Endothelial cell of umbilical vein (primary cell): ENCODE measurements at regions not wholly inside any gene's neighbourhood (a gene's known extent, or its start where the extent isn't known, plus 50 kb on each side); places are given as distances from the start of the nearest gene placed in this dataset.

Source experiments
- BruUV-seq: library from RNA; stranded (reverse); fragments of 400-500 nt; replicated peaks from 2 replicates; lab custom pipeline; 2021; lab: Mats Ljungman, UMichigan
- CTCF ChIA-PET: fragments of 300-600, 350-600 bp; sonication (Branson Sonifier 250); formaldehyde crosslinking; loops from one replicate; lab custom pipeline; 2021; ENCODE audit warnings: antibody characterized with exemption, inconsistent platforms; lab: Charles Lee
- POLR2A ChIA-PET: fragments of 300-600, 350-600 bp; sonication (Branson Sonifier 250); formaldehyde crosslinking; loops from one replicate; lab custom pipeline; 2021; ENCODE audit warnings: antibody characterized with exemption, inconsistent platforms; lab: Charles Lee
- DNase-seq: peaks from one replicate; pipeline ENCODE4 v3.0.0-alpha.2; 2011; ENCODE audit warnings: low read depth, low spot score
- FAIRE-seq: peaks from 2 replicates; lab custom pipeline; 2011; peaks lifted over from hg19 to GRCh38; lab: Jason Lieb, UNC
- H2AFZ ChIP-seq: 2 replicates; pipeline ENCODE4 v1.6.0; 2012; ENCODE audit warnings: low read depth, low read length, control low read depth, inconsistent platforms
- H3K27ac ChIP-seq: 2 replicates; pipeline ENCODE4 v1.5.1; 2011; ENCODE audit warnings: low read depth, mild to moderate bottlenecking, control low read depth, low read length, moderate library complexity; ENCODE audit not compliant: insufficient read depth
- H3K27me3 ChIP-seq, 2 experiments: 2 replicates each; pipeline versions ENCODE4 v1.6.0 to v1.6.1; 2011; ENCODE audit warnings: low read length in 2 of 2, mixed read lengths in 1 of 2; ENCODE audit not compliant: control insufficient read depth in 2 of 2, insufficient read depth in 2 of 2
- H3K36me3 ChIP-seq, 2 experiments: 2 replicates in 1 of 2; 3 replicates in 1 of 2; pipeline ENCODE4 v1.5.1; 2011; ENCODE audit warnings: low read length in 2 of 2, mild to moderate bottlenecking in 1 of 2, moderate library complexity in 1 of 2; ENCODE audit not compliant: control insufficient read depth in 2 of 2, insufficient read depth in 2 of 2; ENCODE audit errors: extremely low read depth in 1 of 2
- H3K4me1 ChIP-seq: 3 replicates; pipeline ENCODE4 v1.5.1; 2011; ENCODE audit warnings: mild to moderate bottlenecking, low read length; ENCODE audit not compliant: control insufficient read depth, insufficient read depth; ENCODE audit errors: extremely low read depth
- H3K4me2 ChIP-seq: 2 replicates; pipeline ENCODE4 v1.6.1; 2011; ENCODE audit warnings: low read length, control low read depth, mixed read lengths; ENCODE audit not compliant: insufficient read depth
- H3K4me3 ChIP-seq, 3 experiments: fragments of 200-600 bp in 1 of 3; sonication (generic), shearing (Covaris generic) in 1 of 3; replicated peaks in 1 of 3; 2 replicates each; pipeline ENCODE4 v1.5.1; 2011 to 2016; ENCODE audit warnings: control low read depth in 3 of 3, low read length in 3 of 3, mild to moderate bottlenecking in 2 of 3, inconsistent platforms in 1 of 3, low read depth in 1 of 3, moderate library complexity in 1 of 3; ENCODE audit not compliant: insufficient read depth in 1 of 3
- H3K79me2 ChIP-seq: 2 replicates; pipeline ENCODE4 v1.6.0; 2012; ENCODE audit warnings: low read length, inconsistent platforms; ENCODE audit not compliant: control insufficient read depth, insufficient read depth
- H3K9ac ChIP-seq: replicated peaks from 2 replicates; pipeline ENCODE3; 2011; ENCODE audit warnings: low read length, control low read depth; ENCODE audit not compliant: insufficient read depth; ENCODE audit errors: extremely low read depth
- H3K9me1 ChIP-seq: replicated peaks from 3 replicates; pipeline ENCODE4 v1.6.0; 2011; ENCODE audit warnings: mild to moderate bottlenecking, low read length; ENCODE audit not compliant: control insufficient read depth, insufficient read depth; ENCODE audit errors: extremely low read depth
- H3K9me3 ChIP-seq: replicated peaks from 2 replicates; pipeline ENCODE4 v1.5.1; 2012; ENCODE audit warnings: low read length, inconsistent platforms; ENCODE audit not compliant: control insufficient read depth, insufficient read depth
- H4K20me1 ChIP-seq: replicated peaks from 2 replicates; pipeline ENCODE3; 2011; ENCODE audit warnings: mild to moderate bottlenecking, low read length; ENCODE audit not compliant: control insufficient read depth, insufficient read depth; ENCODE audit errors: extremely low read depth
- EZH2 ChIP-seq: IDR thresholded peaks from 2 replicates; pipeline ENCODE4 v1.6.1; 2012; ENCODE audit warnings: borderline replicate concordance, low read depth, mild to moderate bottlenecking, moderate library complexity, low read length, inconsistent platforms; ENCODE audit not compliant: severe bottlenecking
- FOS ChIP-seq: IDR thresholded peaks from 2 replicates; pipeline ENCODE4 v1.6.1; 2011; ENCODE audit warnings: mild to moderate bottlenecking, low read length, moderate library complexity, borderline replicate concordance; ENCODE audit not compliant: insufficient read depth
- GATA2 ChIP-seq: IDR thresholded peaks from 2 replicates; pipeline ENCODE4 v1.7.0; 2011; ENCODE audit warnings: low read depth, mild to moderate bottlenecking, moderate library complexity, mixed read lengths, low read length; ENCODE audit not compliant: insufficient read length, insufficient read depth
- JUN ChIP-seq: IDR thresholded peaks from 2 replicates; pipeline ENCODE4 v1.6.1; 2011; ENCODE audit warnings: borderline replicate concordance, low read depth; ENCODE audit not compliant: insufficient read length, insufficient read depth
- MYC ChIP-seq: IDR thresholded peaks from one replicate; pipeline ENCODE4 v1.6.1; 2011; ENCODE audit warnings: mild to moderate bottlenecking, low read depth, low read length
- POLR2A ChIP-seq: IDR thresholded peaks from 2 replicates; pipeline ENCODE4 v1.6.1; 2012; ENCODE audit warnings: low read depth, mild to moderate bottlenecking, control low read depth, low read length
- POLR2AphosphoS5 ChIP-seq: IDR thresholded peaks from 2 replicates; pipeline ENCODE4 v1.6.1; 2012; ENCODE audit warnings: low read depth, mild to moderate bottlenecking, control low read depth, low read length, moderate library complexity; ENCODE audit not compliant: insufficient read depth
- dilution Hi-C: fragments of 300-500 bp; cut with MboI; formaldehyde crosslinking; loops from one replicate; pipeline ENCODE4 v1.15.0; 2019; ENCODE audit warnings: low sequenced_read_pairs; ENCODE audit not compliant: extremely low pct_ligation_motif_present
- intact Hi-C: fragments of 100-400 bp; cut with micrococcal nuclease; formaldehyde crosslinking; loops from one replicate; pipeline ENCODE4 v1.10.0; 2022
- TF ChIP-seq, protein P1 (sequence below), 2 donors: IDR thresholded peaks; 1 replicate in 1 of 2; 2 replicates in 1 of 2; pipeline ENCODE4 v1.5.1; 2011; ENCODE audit warnings: low read length in 2 of 2, mild to moderate bottlenecking in 2 of 2, moderate library complexity in 2 of 2, control low read depth in 1 of 2, inconsistent platforms in 1 of 2, low read depth in 1 of 2; ENCODE audit not compliant: insufficient read depth in 1 of 2; ENCODE audit errors: extremely low read depth in 1 of 2
- TF ChIP-seq, protein P2 (sequence below): IDR thresholded peaks from 2 replicates; pipeline ENCODE4 v1.6.1; 2011; ENCODE audit not compliant: insufficient read depth, insufficient read length

DNA sequence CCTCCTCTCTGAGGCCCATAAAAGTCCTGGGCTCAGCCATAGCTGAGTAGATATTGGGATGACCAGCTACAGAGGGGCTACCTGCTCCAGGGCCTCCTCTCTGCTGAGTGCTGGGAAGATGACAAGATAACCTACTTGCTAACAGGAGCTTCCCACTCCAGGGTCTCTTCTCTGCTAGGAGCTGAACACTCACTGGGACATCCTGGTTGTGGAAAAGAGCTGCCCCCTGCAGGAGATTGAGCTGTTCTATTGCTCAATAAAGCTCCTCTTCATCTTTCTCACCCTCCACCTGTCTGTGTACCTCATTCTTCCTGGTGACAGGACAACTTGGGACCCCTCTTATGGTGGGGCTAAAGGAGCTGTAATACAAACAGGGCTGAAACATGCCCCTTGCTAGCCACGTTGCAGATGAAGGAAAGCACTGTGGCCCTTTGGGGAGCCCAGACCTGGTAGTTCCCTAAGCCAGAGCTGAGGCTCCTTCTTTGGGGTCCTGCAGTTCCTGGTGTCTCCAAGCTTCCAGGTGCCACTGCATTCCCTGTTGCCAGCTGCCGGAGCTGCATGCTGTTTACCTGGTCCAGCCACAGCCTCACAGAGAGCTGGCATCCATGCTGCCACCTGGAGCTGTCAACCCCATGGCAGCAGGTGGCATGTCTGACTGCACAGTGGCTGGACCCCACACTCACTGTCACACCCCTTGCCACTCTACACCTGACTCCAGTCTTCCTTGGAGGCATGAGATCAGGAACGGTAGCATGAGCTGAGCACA is 598.5 kb upstream of the LMO3 start:
- Histone ChIP-seq H3K9me1 (no peaks in the 10 kb centered on the region), H4K20me1 (no peaks in the 10 kb centered on the region), H3K4me2 (no peak overlapping the region), H3K4me1 (no peaks in the 10 kb centered on the region), H2AFZ (no peak overlapping the region), H3K36me3 (no peaks in the 10 kb centered on the region), H3K79me2 (no peaks in the 10 kb centered on the region), H3K4me3 (no peak overlapping the region), H3K27ac (no peak overlapping the region), H3K9me3 (peaks cover 4% of the 10 kb centered on the region), H3K27me3 (no peaks in the 10 kb centered on the region), H3K9ac (no peak overlapping the region)
- dilution Hi-C loops = no loop called here
- DNase-seq (no peak), FAIRE-seq (no peak)
- intact Hi-C loops = no loop called here
- ChIA-PET CTCF (no interaction called here), POLR2A (no interaction called here)
- BruUV-seq = no TSS peak
- TF ChIP-seq EZH2 (no peak), MYC (no peak)
- TF ChIP-seq, protein P1, sequence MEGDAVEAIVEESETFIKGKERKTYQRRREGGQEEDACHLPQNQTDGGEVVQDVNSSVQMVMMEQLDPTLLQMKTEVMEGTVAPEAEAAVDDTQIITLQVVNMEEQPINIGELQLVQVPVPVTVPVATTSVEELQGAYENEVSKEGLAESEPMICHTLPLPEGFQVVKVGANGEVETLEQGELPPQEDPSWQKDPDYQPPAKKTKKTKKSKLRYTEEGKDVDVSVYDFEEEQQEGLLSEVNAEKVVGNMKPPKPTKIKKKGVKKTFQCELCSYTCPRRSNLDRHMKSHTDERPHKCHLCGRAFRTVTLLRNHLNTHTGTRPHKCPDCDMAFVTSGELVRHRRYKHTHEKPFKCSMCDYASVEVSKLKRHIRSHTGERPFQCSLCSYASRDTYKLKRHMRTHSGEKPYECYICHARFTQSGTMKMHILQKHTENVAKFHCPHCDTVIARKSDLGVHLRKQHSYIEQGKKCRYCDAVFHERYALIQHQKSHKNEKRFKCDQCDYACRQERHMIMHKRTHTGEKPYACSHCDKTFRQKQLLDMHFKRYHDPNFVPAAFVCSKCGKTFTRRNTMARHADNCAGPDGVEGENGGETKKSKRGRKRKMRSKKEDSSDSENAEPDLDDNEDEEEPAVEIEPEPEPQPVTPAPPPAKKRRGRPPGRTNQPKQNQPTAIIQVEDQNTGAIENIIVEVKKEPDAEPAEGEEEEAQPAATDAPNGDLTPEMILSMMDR (IDR thresholded peaks at IDR 0.05; ENCODE audit: extremely low read depth in 1 of 2, insufficient read depth in 1 of 2, low read depth in 1 of 2, low read length in 2 of 2) = no peak

DNA sequence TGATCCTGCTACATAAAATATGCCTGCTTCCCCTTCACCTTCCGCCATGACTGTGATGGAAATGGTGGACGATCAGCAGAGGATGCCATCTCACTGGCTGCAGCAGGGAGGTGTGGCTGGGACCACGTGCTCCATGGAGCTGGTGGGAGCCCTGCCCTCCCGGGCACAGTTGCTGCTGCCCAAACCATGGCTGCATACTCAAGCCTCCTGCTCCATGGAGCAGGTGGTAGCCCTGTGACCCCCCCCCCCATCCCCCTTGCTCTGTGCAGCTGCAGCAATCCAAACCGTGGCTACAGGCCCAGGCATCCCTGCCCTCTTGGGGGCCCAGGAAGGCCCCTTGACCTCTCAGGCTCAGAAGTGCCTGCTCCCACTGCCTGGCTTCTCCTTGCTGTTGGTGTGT is 597.5 kb upstream of the LMO3 start:
- Histone ChIP-seq H3K9me1 (no peaks in the 10 kb centered on the region), H2AFZ (no peak overlapping the region), H3K36me3 (no peaks in the 10 kb centered on the region), H3K9me3 (peaks cover 6% of the 10 kb centered on the region), H3K4me3 (no peak overlapping the region), H3K9ac (no peak overlapping the region), H3K27ac (no peak overlapping the region), H4K20me1 (no peaks in the 10 kb centered on the region), H3K4me1 (no peaks in the 10 kb centered on the region), H3K79me2 (no peaks in the 10 kb centered on the region), H3K27me3 (no peaks in the 10 kb centered on the region), H3K4me2 (no peak overlapping the region)
- CTCF ChIA-PET = no interaction called here
- BruUV-seq = no TSS peak
- DNase-seq (no peak), FAIRE-seq (no peak)
- dilution Hi-C loops (no loop called here), intact Hi-C loops (no loop called here)
- POLR2A ChIA-PET = no interaction called here
- TF ChIP-seq MYC (no peak), POLR2AphosphoS5 (no peak), EZH2 (no peak), GATA2 (no peak), POLR2A (no peak), FOS (no peak), JUN (no peak)
- TF ChIP-seq, protein P2, sequence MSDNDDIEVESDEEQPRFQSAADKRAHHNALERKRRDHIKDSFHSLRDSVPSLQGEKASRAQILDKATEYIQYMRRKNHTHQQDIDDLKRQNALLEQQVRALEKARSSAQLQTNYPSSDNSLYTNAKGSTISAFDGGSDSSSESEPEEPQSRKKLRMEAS = no peak
- TF ChIP-seq, protein P1 (IDR thresholded peaks at IDR 0.05; ENCODE audit: extremely low read depth in 1 of 2, insufficient read depth in 1 of 2, low read depth in 1 of 2, low read length in 2 of 2) = no peak
